Ascending aorta (tissue), 2 donors: ENCODE measurements at regions not wholly inside any gene's neighbourhood (a gene's known extent, or its start where the extent isn't known, plus 50 kb on each side); places are given as distances from the start of the nearest gene placed in this dataset.

Experiments
- DNase-seq, 2 donors: peaks; one replicate each; pipeline ENCODE4 v3.0.0-alpha.2; 2019; ENCODE audit warnings: low spot score in 2 of 2
- H3K27ac ChIP-seq, 2 donors: fragments of 200-600 bp; sonication (generic); one replicate each; pipeline ENCODE4 v1.5.1; 2016 to 2017; ENCODE audit warnings: mild to moderate bottlenecking in 1 of 2
- H3K27me3 ChIP-seq: fragments of 200-600 bp; sonication (generic); one replicate; pipeline ENCODE4 v1.5.1; 2017
- H3K36me3 ChIP-seq, 2 donors: fragments of 200-600 bp; sonication (generic); one replicate each; pipeline ENCODE4 v1.5.1; 2016
- H3K4me1 ChIP-seq, 2 donors: fragments of 200-600 bp; sonication (generic); one replicate each; pipeline ENCODE4 v1.5.1; 2016 to 2017; ENCODE audit warnings: mild to moderate bottlenecking in 1 of 2
- H3K4me3 ChIP-seq, 2 donors: fragments of 200-600 bp; sonication (generic); one replicate each; pipeline ENCODE4 v1.5.1; 2016 to 2017; ENCODE audit warnings: mild to moderate bottlenecking in 1 of 2
- H3K9me3 ChIP-seq, 2 donors: fragments of 200-600 bp; sonication (generic); one replicate each; pipeline ENCODE4 v1.5.1; 2016
- intact Hi-C: fragments of 100-400 bp; cut with DNase I; formaldehyde crosslinking; loops from one replicate; pipeline ENCODE4 v1.15.1; 2023
- TF ChIP-seq, protein P1 (sequence below), 3 experiments: fragments of 200-600 bp in 2 of 3; fragments of 450-650 bp in 1 of 3; sonication (generic) in 2 of 3; IDR thresholded peaks; one replicate each; pipeline ENCODE4 v1.5.1; 2016 to 2019; ENCODE audit warnings: antibody characterized with exemption in 3 of 3, mild to moderate bottlenecking in 1 of 3, moderate library complexity in 1 of 3

DNA sequence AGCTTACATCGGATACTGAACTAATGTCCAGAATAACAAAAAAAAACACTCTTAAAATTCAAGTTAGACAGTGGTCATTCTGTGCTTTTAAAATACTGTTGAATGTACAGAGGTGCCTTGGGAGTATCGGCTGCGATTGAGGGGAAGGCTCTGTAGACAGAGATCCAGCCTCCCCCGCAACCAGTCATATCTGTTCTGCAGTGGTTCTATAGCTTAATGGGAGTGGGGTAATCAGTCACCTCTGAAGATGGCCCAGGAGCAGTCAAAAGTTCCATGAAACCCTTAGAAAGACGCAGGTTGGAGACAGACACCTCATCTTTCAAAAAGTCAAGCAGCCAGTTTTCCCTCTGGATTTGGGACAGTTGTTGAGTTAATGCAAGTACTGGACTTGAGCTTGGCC is 1486.6 kb upstream of the TMEM132C start:
- no peak overlapping the region for H3K27ac ChIP-seq

DNA sequence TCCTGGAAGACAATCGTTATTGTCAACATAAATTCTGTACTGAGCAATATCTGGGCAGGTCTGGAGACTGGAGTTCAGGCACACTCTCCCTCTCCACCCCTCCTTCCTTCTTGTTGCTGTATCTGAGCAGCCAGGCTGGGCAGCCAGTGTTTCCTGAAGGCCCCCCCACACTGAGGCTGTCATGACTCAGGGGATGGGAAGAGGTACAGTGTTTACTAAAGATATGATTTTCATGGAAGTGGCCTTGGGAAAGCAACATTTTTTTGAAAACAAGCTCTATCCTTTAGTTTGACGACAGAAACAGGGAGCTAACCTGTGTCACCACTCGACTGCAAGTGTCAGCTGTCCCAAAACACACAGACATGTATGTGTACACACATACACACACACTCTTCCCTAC is 1485.4 kb upstream of the TMEM132C start:
- intact Hi-C loops: no loop called here

More for the DNA sequence above, 1486.6 kb upstream of the TMEM132C start:
- no peak overlapping the region for H3K4me3 ChIP-seq
- no peaks in the 10 kb centered on the region for H3K36me3 ChIP-seq
- TF ChIP-seq, protein P1, sequence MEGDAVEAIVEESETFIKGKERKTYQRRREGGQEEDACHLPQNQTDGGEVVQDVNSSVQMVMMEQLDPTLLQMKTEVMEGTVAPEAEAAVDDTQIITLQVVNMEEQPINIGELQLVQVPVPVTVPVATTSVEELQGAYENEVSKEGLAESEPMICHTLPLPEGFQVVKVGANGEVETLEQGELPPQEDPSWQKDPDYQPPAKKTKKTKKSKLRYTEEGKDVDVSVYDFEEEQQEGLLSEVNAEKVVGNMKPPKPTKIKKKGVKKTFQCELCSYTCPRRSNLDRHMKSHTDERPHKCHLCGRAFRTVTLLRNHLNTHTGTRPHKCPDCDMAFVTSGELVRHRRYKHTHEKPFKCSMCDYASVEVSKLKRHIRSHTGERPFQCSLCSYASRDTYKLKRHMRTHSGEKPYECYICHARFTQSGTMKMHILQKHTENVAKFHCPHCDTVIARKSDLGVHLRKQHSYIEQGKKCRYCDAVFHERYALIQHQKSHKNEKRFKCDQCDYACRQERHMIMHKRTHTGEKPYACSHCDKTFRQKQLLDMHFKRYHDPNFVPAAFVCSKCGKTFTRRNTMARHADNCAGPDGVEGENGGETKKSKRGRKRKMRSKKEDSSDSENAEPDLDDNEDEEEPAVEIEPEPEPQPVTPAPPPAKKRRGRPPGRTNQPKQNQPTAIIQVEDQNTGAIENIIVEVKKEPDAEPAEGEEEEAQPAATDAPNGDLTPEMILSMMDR (IDR thresholded peaks at IDR 0.05): no peak
- H3K4me1 ChIP-seq: no peaks in the 10 kb centered on the region
- no peaks in the 10 kb centered on the region for H3K9me3 ChIP-seq
- no peaks in the 10 kb centered on the region for H3K27me3 ChIP-seq
- intact Hi-C loops: no loop called here
- DNase-seq: no peak

DNA sequence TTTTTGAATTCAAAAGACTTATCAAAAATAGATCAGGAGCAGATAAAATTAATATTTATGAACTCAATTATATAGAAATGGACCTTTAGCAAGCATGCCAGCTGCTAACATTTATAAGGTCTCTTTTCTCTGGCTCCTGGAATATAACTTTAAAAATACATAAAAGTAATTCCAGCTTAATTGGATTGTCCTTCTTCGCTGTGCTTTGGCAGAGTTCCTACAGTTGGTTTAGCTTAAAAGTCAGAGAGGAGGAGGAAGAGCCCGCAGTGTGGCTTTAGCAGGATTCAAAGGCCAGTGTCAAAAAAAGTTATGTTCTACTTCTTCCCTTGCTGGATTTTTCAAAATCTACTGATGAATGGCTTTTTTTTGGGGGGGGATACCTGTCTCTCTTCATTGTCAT is 1484.9 kb upstream of the TMEM132C start:
- no peak for DNase-seq
- H3K4me3 ChIP-seq: no peak overlapping the region

More for the DNA sequence above, 1485.4 kb upstream of the TMEM132C start:
- TF ChIP-seq, protein P1 (IDR thresholded peaks at IDR 0.05): no peak
- Histone ChIP-seq H3K27me3 (no peaks in the 10 kb centered on the region), H3K9me3 (no peaks in the 10 kb centered on the region), H3K36me3 (no peaks in the 10 kb centered on the region), H3K4me1 (no peaks in the 10 kb centered on the region), H3K27ac (no peak overlapping the region), H3K4me3 (no peak overlapping the region)
- DNase-seq: no peak

DNA sequence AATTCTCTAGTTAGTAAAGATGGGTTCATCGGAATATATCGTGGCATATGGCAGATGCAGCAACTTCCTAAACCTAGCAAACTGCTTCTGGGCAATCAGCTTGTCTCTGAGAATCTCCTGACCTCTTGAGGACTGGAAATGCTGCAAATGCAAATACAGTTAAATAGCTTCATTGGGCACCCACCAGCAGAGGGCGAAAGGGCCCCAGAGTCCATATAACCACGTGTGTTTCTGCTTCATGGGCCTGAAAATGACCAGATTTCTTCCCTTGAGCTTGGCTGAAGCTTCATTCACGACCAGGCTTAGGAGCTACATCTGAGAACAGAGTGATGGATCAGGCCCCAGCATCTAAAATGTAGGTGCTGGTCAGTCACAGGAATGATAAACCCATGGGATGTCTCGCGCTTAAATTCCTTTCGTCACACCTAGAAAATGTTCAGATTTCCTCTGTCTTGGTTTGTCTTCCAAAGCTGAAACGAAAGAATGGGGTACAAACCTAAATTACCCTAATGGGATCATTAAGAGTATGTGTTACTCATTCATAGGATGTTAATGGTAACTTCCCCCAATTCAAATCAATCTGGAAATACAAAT is 1482.5 kb upstream of the TMEM132C start:
- no peaks in the 10 kb centered on the region for H3K27me3 ChIP-seq
- H3K36me3 ChIP-seq: no peaks in the 10 kb centered on the region
- intact Hi-C loops: no loop called here
- TF ChIP-seq, protein P1 (IDR thresholded peaks at IDR 0.05): peak in 1 of 3 experiments; percentile 32
- no peaks in the 10 kb centered on the region for H3K9me3 ChIP-seq
- H3K4me3 ChIP-seq: no peak overlapping the region
- H3K27ac ChIP-seq: no peak overlapping the region
- H3K4me1 ChIP-seq: no peaks in the 10 kb centered on the region
- DNase-seq: no peak

More for the DNA sequence above, 1484.9 kb upstream of the TMEM132C start:
- no peaks in the 10 kb centered on the region for H3K27me3 ChIP-seq
- H3K9me3 ChIP-seq: no peaks in the 10 kb centered on the region
- H3K27ac ChIP-seq: no peak overlapping the region
- no peaks in the 10 kb centered on the region for H3K36me3 ChIP-seq
- intact Hi-C loops: no loop called here
- TF ChIP-seq, protein P1 (IDR thresholded peaks at IDR 0.05): no peak
- no peaks in the 10 kb centered on the region for H3K4me1 ChIP-seq

DNA sequence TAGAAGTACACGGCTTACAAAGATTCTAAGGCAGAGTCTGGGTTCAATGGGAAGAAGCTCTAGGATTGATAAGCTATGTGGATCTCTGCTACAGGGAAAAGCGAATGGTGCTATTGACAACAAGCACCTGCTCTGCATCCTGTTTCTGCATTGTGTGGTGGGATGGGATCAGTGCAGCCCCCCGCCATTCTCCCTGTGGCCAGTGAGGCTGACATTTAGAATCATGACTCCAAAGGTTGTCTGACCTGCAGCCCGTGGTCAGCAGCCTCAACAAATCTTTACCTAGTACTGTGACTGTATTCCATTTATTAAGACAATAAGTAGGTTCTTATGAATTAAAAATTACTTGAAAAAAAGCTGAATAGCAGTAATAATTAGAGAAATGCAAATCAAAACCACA is 1477.0 kb upstream of the TMEM132C start:
- intact Hi-C loops: no loop called here
- Histone ChIP-seq H3K27ac (no peak overlapping the region), H3K36me3 (no peaks in the 10 kb centered on the region), H3K9me3 (no peaks in the 10 kb centered on the region), H3K4me1 (no peaks in the 10 kb centered on the region), H3K4me3 (no peak overlapping the region), H3K27me3 (no peaks in the 10 kb centered on the region)
- TF ChIP-seq, protein P1 (IDR thresholded peaks at IDR 0.05): no peak
- DNase-seq: no peak

DNA sequence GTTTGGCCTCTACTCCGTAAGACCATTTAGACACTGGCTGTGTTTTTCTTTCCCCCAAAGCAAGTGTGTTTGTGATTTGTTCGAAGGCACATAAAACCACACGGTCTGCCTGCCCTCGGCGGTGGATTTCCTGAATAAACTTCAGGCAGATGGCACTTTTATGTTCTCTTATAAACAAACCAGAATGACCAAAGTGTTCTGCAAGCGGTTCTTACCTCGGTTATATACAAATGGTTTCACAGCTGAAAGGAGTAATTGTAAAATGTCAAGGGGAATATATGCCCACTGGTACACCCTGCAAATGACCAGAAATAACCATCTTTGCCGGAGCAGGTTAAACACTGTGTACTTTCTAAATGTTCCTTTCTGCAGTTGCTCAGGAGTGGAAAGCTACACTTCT is 1475.8 kb upstream of the TMEM132C start:
- intact Hi-C loops: no loop called here
- Histone ChIP-seq H3K4me3 (no peak overlapping the region), H3K36me3 (no peaks in the 10 kb centered on the region), H3K27ac (no peak overlapping the region), H3K4me1 (no peaks in the 10 kb centered on the region), H3K9me3 (no peaks in the 10 kb centered on the region), H3K27me3 (no peaks in the 10 kb centered on the region)
- DNase-seq: no peak
- TF ChIP-seq, protein P1 (IDR thresholded peaks at IDR 0.05): no peak
